Stimulated activated CD4-positive, alpha-beta T cell treated with anti-CD3 and anti-CD28 coated beads, TNF-alpha, amount 100 ng/mL, for 4 hours (primary cell): ENCODE measurements at regions not wholly inside any gene's neighbourhood (a gene's known extent, or its start where the extent isn't known, plus 50 kb on each side); places are given as distances from the start of the nearest gene placed in this dataset.
"Not testable (repeated sequence)": the region's sequence is repeated elsewhere in the genome, so short reads cannot be mapped to it uniquely, and the experiment has no call there.

Source experiments
- DNase-seq, 3 experiments: peaks; one replicate each; pipeline ENCODE4 v3.0.0-alpha.2; 2020; ENCODE audit warnings: low read depth in 3 of 3

DNA sequence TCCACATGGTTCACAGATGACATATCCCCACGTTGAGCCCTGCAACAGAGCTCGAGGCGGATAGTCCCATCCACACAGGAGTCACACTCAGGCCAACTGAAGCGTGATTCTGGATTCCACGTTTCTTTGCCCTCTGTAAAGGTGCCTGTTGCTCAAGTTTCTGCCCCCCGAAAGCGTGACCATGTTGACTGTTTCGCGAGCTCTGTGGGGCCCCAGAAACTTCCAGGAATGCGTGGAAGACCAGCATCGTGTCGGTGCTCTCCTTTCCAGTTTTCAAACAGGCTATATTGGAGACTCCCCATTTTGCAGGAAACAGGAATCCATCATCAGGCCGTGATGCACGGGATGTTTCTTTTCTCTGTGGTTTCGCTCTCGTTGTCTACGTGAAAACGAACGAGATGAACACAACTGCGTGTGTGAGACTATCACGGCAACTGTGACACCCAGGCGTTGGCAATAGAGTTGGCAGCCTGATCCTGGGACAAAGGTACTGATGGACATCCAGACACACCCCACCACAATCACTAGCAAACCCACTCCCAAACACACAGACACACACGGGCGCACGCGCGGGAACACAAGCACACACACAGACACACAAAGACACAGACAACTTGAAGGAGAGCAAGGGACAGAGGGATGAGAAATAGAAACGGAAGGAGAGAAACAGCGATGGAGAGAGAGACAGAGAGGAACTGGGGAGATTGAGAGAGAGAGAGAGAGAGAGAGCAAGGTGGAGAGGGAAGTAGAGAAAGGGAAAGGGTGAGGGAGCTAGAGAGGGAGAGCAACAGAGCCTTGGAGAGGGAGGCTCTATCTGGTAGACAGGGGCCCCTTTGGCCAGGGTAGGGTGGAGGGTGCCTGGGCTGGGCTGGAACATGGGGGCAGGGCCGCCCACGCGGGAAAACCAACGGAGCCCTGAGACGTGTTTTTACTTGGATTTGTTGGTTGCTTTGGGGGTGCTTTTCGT, 1609.3 kb downstream of the SPATA31A7 start:
- not testable (repeated sequence) for DNase-seq

DNA sequence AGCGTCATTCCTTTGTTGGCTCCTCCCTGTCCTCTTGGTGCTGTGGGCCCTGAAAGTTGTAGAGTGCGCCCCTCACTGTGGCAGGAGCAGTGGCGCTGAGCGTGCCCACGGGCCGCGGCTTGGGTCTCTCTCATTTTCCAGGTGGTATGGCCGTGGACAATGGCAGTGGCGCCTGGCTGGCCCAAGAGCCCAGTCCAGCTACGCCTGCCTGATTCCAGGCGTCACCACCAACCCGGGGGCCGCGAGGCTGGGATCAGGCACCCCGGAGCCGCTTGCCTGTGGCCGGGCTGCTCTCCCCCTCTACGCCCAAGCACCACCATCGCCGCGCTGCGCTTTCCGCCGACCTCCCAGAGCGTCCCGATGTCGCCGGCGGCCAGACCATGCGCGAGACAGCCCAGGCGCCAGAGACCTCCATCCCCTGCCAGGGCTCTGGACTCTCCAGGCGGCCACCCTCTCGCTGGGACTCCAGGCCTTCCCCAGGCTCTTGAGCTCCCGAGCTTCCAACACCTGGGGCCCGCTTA, 1610.1 kb downstream of the SPATA31A7 start:
- DNase-seq: not testable (repeated sequence)

DNA sequence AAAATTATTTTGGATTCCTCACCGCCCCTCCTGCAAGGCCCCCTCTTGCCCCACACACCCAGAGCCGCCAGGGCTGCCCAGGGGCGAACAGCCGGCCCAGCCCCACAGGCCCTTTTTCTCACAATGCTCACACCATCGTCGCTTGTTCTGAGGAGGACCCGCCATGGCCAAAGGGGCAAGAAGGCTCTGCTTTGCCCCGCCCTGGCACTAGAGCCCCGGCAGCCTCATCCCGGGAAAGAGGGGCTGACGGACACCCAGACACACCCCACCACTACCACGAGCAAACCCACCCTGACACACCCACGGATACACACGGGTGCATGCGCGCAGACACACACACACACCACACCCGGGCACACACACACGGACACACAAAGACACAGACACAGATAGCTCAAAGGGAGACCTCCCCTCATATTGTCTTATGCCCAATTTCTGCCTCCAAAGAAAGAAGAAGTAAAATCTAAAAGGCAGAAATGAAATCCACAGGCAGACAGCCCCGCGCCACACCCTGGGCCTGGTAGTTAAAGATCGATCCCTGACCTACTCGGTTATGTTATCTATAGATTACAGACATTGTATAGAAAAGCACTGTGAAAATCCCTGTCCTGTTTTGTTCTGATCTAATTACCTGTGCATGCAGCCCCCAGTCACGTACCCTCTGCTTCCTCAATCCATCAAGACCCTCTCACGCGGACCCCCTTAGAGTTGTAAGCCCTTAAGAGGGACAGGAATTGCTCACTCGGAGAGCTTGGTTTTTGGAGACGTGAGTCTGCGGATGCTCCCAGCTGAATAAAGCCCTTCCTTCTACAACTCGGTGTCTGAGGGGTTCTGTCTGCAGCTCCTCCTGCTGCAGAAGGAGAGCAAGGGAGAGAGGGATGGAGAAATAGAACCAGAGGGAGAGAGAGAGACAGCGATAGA, 1610.9 kb downstream of the SPATA31A7 start:
- not testable (repeated sequence) for DNase-seq

DNA sequence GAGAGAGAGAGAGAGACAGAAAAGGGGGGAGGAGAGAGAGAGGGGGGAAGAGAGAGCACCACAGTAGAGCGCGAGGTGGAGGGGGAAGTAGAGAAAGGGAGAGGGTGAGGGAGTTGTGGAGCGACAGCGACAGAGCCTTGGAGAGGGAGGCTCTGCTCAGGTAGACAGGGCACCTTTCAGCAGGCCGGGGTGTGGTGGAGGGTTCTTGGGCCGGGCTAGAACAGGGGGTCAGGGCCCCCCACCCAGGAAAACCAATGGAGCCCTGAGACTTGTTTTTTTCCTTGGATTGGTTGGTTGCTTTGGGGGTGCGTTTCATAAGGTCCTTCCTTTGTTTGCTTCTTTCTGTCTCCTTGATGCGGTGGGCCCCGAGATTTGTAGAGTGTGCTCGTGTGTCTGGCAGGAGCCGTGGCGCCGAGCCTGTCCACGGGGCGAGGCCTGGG, 1611.6 kb downstream of the SPATA31A7 start:
- DNase-seq: not testable (repeated sequence)

DNA sequence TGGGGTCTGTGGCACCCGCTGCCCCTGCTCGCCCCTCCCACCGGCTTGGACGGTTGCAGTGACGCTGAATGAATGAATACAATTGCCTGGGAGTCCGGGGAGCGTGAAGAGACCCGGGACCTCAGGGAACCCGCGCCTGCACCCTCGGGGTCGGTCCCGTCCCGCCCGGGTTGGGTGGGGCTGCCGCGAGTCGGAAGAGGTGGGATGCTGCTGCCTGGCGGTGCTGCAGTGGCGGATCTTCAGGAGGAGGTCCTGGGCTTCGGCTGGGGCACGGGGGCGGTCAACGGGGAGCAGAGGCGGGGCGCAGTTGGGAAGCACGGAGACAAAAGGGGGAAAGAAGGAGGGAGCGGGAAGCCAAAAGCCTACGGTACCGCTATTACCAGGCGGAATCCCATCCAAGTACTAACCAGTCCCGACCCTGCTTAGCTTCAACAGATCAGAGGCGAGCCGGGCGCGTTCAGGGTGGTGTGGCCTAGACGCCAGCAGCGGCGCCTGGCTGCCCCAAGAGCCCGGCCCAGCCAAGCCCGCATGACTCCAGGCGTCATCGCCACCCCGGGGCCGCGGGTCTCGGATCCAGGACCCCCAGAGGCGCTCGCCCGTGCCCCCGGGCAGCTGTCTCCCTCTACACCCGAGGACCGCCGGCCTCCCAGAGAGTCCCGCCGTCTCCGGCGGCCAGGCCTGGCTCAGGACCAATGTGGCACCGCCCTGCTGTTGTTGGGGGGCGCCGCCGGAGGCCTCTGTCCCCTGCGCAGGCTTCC, 1612.3 kb downstream of the SPATA31A7 start:
- DNase-seq: peak in 1 of 3 experiments; percentile 46

DNA sequence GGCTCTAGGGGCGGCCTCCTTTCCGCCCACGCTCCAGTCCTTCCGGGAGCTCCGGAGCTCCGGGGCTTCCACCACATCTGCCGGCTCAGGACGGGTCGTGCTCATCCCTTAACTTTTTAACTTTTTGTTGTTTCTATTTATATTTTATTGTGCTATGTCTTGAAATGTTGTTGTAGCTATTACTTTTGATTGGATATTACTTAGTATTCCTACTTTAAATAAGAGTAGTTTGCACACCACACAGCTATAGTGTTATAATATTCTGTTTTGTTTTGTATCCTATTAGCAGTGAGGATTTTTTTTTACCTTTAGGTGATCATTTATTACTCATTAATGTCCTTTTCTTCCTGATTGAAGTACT, 1612.9 kb downstream of the SPATA31A7 start:
- DNase-seq: not testable (repeated sequence)

DNA sequence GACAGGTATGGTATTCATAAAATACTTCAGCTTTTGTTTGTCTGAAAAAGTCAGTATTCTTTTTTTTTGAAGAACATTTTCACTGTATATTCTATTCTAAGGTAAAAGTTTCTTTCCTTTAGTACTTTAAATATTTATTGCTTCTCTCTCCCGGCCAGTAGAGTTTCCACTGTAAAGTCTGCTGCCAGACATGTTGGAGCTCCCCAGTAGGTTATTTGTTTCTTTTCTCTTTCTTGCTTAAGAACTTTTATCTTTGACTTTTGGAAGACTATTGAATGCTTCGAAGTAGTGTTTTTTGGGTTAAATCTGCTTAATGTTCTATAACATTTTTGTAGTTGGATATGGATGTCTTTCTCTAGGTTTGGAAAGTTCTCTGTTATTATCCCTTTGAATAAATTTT, 1613.3 kb downstream of the SPATA31A7 start:
- DNase-seq: not testable (repeated sequence)

DNA sequence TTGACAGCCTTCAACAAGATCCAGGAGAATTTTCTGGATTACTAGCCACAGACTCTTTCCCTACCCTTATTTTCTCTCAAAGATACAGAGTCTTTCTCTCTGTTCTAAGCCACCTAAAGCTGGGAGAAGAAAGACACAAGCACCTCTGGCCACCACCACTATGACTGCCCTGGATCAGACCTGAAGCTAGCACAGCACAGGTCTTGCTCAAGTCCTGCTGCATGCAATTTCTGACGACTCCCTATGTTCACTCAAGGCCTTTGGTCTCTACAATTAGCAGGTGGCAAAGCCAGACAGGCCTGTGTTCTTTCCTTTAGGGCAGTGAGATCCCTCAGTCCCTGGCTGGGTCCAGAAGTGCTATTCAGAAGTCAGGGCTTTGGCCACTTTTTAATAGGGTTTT, 1614.5 kb downstream of the SPATA31A7 start:
- not testable (repeated sequence) for DNase-seq

DNA sequence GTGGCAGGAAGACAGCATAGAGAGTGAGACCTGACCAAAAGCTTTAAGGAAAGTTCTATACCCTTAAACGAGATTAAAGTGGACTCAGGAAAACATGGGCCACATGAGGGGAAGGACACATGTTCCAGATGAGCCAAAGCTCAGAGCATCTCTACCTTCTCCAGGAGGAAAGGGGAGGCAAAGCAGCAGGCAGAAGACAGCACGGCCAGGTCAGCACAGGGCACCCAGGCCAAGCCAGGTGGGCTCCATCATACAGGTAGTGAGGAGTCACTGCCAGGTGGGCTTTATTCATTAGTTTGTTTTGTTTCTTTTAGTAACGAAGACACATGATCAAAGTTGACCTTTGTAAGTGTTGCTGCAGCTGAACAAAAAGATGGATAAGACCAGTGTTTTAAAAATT, 1617.6 kb downstream of the SPATA31A7 start:
- not testable (repeated sequence) for DNase-seq

DNA sequence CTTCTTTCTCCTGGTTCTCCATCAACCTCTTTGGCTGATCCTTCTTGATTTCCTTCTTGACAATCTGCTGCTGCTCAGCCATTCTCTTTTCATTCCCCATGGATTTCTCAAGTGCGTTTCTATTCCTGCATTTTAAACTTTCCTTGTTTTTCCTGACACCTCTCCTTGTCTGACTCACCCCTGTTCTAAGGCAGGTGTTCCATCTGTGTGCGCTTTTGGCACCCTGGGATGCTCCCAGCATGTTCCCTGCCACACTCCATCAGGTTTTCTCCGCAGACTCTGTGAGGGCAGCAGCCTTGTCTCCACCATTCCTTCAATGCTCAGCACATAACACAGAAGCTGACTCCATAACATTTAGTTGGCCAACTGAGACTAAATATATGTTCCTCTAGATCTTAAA, 1618.2 kb downstream of the SPATA31A7 start:
- DNase-seq: not testable (repeated sequence)

DNA sequence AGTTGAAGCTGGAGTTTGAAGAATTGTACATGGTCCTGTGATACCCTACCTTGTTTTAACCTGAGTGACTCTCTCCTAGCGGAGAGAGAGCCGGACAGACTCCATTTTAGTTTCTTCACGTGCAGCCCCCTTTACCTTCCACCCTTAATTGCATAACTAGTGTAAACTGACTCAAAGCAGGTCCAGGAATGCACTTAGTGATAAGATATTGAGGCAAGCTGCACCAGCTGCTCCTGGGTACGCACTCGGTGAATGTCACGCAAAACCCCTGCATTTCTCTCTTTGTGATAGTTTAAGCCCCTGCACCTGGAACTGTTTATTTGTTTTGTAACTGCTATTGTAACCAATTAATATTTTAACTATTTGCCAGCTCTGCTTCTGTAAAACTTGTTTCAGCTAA, 1620.5 kb downstream of the SPATA31A7 start:
- not testable (repeated sequence) for DNase-seq

DNA sequence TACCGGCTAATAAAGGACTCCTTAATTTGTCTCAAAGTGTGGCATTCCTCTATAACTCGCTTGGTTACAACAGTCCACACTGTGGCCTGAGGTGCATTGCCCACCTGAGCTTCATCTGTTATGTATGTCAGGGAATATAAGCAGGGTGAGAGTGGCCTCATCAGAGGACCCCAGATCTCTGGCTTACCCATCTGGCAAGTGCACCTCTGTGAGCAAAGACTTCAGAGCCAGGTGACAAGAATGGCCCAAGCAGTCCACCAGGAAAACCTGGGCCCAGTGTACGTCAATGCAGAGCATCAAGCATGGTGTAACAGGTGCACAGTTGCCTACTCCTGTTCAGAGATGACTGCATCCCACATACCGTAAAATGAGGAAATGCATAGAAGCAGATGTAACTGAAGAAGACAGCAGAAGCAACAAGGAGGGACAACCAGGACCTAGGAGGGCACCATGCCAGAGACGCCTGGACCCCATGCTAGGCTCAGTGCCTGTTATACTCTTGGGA, 1621.0 kb downstream of the SPATA31A7 start:
- not testable (repeated sequence) for DNase-seq

DNA sequence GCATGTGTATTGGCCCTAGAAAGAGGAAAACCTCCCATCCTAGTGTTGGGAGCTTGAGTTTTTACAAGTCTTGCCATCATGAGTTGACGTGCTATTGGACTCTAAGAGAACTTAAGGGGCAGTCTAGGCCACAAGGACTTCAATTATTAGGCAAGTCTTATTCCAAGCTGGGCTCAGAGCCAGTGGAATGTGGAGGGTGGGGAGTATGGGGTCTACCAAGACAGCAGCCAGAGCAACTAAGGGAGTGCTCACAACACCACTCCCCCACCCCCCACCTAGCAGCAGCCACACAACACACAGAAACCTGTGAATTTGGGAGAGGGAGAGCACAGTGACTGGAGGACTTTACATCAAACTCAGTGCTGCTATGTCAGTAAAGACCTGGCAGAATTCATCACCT, 1625.6 kb downstream of the SPATA31A7 start:
- DNase-seq: not testable (repeated sequence)

DNA sequence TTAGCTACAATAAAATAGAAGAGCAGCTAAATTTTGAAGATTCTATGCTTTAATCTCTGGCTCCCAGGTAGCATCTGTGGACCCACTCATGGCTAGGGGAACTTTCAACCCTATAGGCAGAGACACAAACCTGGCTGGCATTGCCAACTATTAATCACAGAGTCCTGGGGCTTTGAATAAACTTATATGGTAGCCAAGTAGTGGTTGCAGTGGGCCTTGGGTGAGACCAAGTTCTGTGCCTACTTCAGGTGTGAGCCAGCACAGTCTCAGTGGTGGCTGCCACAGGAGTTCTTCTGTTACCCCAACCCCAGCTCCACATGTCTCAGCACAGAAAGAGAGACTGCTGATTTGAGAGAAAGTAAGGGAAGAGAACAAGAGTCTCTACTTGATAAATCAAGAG, 1626.5 kb downstream of the SPATA31A7 start:
- not testable (repeated sequence) for DNase-seq

DNA sequence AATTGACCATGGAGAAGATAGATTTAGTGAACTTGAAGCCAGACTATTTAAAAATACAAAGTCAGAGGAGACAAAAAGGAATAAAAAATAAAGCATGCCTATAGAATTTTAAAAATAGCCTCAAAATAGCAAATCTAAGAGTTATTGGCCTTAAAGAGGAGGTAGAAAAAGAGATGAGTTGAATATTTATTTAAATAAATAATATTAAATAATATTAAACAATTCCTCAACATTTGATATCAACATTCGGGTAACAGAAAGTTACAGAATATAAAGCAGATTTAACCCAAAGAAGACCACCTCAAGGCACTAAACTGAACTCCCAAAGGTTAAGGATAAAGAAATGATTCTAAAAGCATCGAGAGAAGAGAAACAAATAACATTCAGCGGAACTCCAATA, 1627.4 kb downstream of the SPATA31A7 start:
- DNase-seq: not testable (repeated sequence)

DNA sequence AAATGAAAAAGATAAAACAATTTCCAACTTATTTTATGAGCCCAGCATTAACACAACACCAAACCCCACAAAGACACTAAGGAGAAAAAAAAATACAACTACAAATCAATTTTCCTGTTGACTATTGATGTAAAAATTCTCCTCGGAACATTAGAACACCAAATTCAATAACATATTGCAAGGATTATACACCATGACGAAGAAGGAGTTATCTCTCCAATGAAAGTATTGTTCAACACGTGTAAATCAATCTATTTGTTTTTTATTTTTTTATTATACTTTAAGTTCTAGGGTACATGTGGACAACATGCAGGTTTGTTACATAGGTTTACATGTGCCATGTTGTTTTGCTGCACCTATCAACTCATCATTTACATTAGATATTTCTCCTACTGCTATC, 1632.3 kb downstream of the SPATA31A7 start:
- not testable (repeated sequence) for DNase-seq

DNA sequence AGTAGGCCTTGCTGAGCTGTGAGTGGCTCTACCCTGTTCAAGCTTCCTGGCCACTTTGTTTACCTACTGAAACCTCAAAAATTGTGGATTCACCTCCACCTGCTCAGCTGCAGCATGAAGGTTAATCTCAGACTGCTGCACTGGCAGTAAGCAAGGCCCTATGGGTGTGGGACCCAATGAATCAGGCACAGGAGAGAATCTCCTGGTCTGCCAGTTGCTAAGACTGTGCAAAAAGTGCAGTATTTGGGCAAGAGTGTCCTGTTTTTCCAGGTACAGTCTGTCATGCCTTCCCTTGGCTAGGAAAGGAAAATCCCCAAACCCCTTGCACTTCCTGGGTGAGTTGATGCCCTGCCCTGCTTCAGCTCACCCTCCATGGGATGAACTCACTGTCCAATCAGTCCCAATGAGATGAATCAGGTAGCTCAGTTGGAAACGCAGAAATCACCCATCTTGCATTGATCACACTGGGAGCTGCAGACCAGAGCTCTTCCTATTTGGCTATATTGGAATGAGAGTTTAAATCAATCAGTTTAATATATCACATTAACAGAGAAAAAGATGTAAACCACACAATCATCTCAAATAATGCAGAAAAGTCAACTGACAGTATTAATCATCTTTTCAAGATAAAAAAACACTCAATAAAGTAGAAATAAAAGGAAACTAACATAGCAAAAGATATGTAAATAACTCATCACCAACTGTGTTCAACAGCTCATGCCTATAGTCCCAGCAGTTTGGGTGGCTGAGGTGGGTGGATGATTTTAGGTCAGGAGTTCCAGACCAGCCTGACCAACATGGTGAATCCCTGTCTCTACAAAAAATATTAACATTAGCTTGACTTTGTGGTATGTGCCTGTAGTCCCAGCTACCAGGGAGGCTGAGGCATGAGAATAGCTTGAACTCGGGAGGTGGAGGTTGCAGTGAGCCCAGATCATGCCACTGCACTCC, 1638.4 kb downstream of the SPATA31A7 start:
- DNase-seq: not testable (repeated sequence)

DNA sequence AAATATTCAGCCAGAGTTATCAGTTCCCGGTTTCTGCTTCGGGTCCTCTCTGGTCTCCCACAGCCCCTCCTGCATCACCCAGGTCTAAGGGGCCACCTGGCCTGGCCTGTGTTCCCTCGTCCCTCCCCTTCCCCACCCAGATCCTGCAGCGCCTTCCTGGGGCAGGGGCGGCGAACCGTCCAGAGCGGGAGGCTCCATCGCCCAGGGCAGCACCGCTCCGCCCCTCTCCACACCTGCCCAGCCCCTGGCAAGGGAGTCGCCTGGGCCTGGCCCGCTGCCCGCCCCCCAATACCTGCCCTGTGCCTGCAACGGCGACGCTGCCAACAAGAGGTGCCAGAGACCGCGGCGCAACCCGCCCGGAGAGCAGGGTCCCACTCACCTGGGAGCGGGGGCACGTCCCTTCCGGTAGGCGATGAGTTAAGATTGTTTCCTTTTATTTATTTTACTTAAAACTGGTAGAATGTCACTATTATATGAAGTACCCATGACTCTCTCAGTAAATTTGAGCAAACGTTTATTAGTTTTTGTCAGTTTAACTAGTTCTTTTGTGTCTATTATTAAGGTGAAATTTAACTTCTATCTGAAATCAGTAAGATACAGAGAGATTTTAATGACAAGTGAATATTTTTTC, 1641.1 kb downstream of the SPATA31A7 start:
- DNase-seq: not testable (repeated sequence)
